ENCODE measurements at regions not wholly inside any gene's neighbourhood (a gene's known extent, or its start where the extent isn't known, plus 50 kb on each side); places are given as distances from the start of the nearest gene placed in this dataset.

DNA sequence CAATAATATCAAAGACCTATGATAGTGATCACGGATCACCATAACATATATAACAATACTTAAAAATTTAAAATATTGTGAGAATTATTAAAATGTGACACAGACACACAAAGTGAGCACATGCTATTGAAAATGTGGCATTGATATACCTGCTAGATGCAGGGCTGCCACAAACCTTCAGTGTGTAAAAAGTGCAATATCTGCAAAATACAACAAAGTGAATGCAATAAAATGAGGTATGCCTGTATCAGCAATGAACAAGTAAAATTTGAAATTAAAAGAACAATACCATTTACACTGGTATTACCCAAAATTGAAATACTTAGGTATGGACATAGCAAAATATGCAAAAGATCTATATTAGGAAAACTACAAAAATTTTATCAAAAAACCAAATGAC lies 1217.8 kb upstream of the PCDH20 start:
- DNase-seq (ENCODE audit: low spot score) = no peak

DNA sequence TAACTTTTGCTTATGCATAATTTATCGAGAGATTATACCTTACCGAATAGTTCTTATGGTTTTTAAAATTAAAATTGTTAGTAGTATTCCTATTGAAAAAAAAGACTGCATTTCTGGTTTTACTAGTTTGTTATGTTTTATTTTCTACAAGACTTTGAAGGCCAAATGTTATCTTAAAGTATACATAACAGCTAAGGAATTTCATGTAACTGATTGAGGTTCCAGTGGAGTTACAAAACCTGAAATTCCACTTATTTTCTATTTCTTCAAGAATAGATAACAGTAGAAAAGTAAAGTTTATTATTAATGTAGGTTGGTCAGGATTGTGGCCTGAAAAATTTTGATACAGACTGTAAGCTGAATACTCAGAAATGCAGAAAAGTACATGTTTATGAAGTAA lies 1216.0 kb upstream of the PCDH20 start:
- DNase-seq (ENCODE audit: low spot score) = no peak

DNA sequence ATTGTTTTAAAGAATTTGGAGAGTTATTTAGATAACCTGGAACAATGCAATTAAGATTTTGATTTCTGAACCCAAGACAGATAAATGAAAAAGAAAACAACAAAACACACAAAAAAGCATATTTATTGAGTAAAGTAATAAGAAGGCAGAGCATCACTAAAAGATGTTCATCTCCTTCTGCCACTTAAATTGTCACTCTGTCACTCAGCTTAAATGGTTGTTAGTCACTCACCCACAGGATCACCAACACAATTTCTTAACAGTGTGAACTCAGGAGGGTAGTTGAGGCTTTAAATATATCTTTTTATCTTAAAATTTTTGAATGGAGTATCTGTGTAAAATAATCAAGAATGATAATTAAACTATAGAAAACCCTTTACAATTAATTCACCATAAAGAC lies 1215.5 kb upstream of the PCDH20 start:
- DNase-seq (ENCODE audit: low spot score) = no peak

DNA sequence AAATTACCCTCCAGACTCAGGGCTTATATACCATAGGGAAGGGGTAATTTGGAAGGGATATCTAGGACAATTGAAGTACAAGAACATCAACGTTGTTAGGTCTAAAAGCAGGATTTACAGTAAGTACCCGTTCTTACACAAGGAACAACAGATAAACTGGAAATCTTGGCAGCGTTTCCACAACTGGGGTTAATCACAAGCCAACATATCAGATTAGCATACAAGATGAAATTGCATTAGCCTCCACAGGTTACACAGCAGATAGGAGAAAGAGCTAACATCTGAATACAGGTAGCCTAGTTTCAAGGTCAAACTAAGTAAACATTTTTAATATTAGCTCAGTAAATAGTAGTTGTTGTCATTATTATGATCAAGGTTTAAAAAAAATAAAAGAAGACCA lies 1214.0 kb upstream of the PCDH20 start:
- no peak for DNase-seq (ENCODE audit: low spot score)

DNA sequence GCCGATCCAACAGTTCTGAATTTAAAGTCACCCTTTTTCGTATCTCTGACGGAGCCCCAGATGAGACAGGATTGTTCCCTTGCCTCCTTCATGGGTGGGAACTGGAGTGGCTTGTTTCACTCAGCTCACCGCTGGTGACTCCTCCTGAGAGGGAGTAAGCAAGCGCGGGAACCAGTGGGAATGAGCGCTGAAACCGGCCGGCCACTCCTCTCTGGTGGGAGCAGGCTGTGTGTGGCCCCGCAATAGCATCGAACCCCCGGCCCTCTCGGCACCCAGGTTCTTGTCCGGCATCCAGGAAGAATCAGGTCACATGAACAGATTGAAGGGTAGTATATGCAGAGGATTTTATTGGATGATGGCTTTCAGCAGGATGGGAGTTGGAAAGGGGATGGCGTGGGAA lies 1211.6 kb upstream of the PCDH20 start:
- no peak for DNase-seq (ENCODE audit: low spot score)

DNA sequence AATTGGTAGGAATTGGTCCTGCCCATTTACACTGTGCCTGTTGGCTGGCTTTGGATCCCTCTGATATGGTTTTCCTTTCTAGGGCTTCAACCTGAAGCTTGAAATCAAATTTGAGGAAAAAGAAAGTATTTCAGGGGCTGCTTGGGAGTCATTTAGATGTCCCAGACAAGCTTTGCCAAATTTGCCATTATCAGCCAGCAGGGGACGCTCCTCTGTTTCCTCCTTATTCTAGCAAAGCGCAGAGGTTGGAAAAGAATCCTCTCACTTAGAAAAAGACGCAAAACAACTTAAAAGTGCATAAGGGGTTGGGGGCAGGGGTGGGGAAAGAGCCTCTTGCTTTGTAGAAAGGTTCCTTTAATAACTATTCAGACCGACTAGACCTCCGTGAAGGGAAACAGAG lies 1211.1 kb upstream of the PCDH20 start:
- no peak for DNase-seq (ENCODE audit: low spot score)

DNA sequence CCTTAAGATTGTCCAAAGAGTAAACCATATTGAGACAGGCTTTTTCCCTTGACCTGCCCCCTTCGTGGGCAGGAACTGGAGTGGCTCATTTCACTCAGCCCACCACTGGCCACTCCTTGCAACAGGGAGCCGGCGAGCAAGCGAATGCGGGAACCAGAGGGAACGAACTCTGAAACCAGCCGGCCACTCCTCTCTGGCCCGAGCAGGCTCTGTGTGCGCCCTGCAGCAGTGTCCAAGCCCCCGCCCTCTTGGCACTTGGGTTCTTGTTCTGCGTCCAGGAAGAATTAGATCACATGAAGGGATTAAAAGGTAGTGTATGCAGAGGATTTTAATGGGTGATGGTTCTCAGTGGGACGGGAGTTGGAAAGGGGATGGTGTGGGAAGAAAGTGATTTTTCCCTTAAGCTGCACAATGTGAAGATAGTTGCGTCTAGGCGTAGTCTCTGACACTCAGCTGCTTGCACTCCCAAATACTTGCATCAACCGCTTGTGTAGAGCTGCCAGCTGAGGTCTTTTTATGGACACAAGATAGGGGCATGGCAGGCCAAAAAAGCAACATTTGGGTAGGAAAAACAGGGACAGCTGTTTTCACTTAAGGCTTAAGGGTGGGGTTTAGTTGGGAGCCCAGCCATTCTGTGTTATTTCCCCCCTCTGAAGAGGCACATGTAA lies 1209.7 kb upstream of the PCDH20 start:
- no peak for DNase-seq (ENCODE audit: low spot score)

DNA sequence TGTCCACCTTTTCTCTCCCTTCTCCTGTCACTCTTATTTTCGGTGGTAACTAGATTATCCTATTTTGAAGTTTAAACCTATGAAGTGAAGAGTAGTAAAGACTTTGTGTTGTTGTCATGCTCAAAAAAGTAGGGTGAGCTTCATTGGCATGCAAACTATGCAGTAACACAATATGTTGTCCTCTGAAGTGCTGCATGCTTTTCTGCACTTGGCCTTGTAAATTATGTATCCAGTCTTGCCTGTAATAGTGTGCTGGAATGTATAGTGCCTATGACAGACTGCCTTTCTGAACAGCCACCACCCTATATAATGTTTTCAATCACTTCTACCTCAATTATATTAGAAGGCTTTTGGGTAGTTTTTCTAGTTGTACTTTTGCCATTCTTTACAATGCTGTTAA lies 1198.2 kb upstream of the PCDH20 start:
- no peak for DNase-seq (ENCODE audit: low spot score)

DNA sequence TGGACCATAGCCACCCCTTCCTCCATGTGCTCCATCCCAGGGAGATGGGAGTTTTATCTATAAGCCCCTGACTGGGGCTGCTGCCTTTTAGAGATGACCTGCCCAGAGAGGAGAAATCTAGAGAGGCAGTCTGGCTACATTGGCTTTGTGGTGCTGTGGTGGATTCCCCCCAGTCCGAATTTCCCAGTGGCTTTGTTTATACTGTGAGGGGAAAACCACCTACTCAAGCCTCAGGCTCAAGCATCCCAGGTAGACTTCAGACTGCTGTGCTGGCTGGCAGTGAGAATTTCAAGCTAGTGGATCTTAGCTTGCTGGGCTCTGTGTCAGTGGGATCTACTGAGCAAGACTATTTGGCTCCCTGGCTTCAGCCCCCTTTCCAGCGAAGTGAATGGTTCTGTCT lies 1195.7 kb upstream of the PCDH20 start:
- DNase-seq (ENCODE audit: low spot score) = no peak

DNA sequence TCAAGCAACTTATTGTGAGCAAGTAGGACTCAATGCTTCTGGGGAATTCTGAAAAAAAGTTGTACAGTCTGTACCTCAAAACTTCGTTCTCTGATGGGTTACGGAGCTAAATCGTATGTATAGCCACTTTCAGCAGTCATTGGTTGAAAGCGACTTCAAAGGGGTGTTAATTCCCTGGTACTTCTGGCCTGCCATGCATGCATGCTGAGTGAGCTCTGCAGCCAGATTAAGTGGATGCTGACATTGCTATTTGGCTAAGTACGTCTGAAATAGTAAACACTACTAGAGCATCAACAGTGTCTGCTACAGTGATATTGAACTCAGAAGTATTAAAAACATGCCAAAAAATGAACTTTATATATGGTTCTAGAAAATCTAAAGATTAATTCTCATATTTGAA lies 1183.1 kb upstream of the PCDH20 start:
- no peak for DNase-seq (ENCODE audit: low spot score)

DNA sequence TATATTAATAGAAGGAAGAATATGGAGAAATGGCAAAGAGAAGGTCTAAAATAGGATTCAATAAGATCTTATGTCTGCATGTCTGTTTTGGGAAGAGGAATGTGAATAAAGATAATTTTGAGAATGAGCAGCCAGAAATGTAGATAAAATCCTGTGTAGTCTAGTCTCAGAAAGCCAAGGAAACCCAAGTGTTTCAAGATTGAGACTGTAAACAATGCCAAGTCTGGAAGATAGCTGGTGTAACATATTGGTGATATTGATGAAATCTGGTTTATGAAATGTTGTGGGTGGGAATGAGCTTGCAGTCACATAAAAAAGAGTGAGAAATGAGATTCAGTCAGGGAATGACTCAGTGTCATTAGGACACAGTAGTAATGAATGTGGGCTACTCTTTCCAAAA lies 1180.3 kb upstream of the PCDH20 start:
- DNase-seq (ENCODE audit: low spot score) = no peak

DNA sequence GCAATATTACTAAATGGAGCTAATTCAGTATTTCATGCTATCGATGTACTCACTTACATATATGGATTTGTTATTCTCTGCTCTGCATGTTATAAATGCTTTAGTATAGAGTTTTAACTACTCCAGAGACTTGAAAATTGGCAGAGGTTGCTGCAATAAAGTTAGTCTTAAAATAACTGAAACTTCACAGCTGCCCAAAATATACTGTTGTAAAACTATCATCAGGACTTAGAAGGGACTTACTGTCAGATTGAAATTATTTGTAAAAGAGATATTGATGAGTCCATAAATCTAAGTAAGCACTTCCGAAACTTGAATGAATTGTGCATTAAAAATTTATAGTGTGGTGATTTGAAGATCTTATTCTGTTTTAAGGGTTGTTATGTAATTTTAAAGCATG lies 1178.2 kb upstream of the PCDH20 start:
- no peak for DNase-seq (ENCODE audit: low spot score)

DNA sequence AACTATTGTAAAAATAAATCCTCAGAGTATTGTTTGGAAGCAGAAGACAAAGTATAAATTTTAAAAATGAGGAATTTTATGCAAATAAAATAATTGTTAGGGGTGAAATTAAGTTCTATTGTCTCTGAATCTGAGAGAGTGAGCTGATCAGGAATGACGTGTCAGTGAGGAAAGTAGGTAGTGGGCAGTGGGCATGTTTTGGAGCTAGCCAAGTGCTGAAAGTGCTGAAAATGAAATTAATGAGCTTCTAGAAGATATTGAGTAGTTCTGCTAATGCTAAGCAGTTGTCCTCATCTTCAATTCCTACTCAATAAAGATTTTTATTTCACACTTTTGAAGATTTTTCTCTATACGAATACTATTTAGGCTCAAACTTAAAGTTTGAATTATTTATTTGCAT lies 1167.8 kb upstream of the PCDH20 start:
- no peak for DNase-seq (ENCODE audit: low spot score)

DNA sequence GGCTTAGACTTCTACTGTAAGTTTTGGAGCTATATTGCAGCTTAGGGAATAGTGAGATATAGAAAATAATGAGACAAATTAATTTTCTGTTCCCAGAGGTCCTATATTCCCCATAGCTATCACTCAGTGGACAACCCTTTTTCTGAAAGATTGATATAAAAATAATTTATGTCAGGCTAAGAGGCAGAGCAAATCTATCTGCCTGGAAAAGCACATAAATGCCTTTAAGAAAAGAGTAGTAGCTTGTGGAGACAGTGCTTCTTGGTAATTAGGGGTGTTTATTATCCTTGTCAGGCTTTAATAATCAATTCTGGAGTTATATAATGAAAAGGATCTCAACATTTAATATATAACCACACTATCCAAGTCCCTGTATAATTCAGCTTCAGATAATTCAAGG lies 1162.8 kb upstream of the PCDH20 start:
- no peak for DNase-seq (ENCODE audit: low spot score)

DNA sequence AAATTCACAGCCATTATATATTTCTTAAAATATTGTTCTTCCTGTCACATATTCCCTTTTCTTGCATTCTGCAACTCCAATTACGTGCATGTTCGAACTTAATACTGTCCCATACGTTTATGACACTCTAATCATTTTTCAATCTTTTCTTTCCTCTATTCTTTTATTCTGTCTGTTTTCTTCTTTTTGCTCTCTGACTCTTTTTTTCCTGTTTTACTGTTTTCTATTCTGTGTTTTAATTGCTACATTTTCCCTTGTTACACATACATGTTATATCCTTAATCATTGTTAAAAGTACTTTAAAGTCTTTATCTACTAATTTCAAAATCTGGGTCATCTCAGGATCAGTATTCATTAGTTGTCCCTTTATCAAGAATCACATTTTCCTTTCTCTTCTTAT lies 1149.1 kb upstream of the PCDH20 start:
- DNase-seq (ENCODE audit: low spot score) = no peak

DNA sequence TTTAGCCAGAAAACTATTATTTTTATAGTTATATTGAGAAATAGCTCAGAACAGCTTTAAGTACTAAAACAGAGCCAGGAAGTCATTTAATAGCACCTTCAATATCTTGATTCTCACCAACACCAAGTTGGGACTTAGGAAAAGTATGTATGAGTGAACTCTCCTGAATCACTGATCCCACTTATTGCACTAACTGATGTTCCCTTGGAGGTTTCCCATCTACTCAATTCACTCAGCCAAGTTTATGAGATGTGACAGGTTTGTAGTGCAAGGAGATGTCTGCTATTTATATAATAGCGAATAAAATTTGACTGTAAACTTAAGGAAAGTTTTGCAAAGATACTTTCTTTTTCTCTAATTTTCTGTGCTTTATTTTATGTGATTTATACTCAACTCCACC lies 1147.6 kb upstream of the PCDH20 start:
- DNase-seq (ENCODE audit: low spot score) = no peak

DNA sequence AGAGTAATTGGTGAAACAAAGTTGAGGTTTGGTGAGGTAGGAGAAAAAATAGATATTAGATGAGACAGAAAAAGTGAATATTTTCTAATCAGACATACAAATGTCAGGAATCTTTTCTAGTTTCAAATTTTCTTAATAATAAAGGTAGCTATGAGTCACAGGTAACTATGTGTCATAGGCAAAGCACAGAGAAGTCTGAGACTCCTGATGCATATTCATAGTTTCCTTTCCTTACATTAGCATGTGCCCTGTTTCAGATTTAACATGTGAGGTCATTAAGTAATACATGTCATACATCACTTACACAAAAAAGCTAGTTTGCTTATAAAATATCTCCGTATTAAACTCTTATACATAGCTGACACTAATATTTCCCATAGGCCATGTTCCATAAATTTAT lies 1141.3 kb upstream of the PCDH20 start:
- no peak for DNase-seq (ENCODE audit: low spot score)

DNA sequence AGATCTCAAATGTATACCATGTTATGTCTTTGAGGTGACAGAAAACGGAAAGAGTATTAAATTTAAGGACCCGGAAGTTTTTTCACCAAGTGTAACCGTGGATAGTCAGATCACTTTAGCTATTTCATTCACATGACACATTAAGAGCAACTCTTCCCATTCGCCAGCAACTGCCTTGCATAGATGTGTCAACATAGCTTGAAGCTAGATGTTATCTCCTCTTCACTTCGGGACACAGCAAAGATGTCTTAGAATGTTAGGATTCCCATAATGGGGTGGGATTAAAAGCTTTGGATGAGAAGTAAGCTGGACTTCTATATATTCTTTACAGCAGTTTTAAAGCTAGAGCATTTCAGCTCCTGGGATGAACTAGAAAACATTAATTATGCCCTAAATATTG lies 1135.9 kb upstream of the PCDH20 start:
- DNase-seq (ENCODE audit: low spot score) = no peak

DNA sequence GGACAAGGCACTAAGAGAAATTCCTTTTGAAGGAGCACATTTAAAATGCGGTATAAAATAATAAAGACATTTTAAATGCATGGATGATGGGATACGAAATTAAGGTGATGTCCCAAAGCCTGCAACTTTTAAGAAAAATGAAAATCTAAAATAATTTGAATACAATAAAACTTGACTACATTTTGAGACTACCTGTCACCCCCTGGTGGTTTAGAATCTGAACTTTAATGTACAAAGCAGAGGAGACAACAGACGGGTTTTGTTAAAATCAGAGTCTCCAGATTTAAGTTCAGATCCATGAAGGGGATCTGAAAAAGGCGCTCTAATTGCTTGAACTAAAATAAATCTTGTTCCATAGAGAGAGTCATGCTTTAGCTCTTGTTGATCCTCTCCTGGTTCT lies 1129.3 kb upstream of the PCDH20 start:
- DNase-seq (ENCODE audit: low spot score) = no peak

DNA sequence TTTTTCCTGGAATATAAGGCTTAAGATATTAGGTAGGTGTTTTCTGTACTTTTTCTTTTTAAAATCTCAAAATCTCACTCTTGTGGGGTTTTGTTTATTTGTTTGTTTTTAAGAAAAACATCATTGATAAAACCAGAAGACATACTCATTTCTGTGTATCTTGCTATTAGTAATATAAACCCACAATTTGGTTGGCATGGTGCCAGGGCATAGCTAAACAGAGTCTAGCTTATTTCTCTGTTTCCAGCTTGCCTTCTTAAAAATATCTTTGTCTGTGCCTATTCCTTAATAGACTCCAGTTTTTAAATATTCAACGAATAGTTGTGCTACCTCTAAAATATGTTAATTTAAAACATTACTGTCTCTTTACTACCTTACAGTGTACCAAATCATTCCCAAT lies 1121.9 kb upstream of the PCDH20 start:
- no peak for DNase-seq (ENCODE audit: low spot score)

DNA sequence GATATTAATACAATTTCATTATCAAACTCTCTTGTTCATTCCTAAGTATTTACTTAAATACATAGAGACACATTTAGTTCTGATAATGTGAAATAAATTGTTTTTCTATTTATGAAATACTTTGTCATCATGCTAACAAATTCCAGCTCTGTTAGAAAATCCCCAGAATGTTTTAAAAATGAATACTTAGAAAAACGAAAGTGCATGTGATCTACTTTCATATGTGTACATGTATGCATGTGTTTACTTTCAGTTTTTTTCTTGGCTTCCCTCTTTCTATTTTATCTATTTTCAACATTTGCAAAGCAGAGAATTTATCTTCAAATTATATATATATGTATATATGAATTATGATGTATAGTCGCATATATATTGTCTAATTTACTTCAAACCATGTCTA lies 1110.0 kb upstream of the PCDH20 start:
- DNase-seq (ENCODE audit: low spot score) = no peak

DNA sequence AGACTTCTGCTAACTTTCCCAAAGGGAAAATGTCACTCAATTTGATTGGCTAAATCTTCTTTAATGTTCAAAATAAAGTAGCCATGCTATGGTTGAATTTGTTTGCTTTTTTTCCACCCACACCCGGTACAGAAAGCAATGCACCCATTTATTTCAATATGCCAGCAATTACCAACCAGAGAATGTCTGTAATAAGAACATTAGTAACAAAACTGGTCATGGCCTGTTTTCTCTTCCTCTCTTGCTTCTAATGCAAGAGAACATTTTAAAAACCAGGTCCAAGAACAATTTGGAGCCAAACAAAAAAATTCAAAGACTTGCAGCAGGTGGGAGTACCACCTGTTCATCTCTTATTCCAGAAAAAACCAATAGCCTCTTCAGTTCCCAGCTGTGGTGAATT lies 1108.8 kb upstream of the PCDH20 start:
- no peak for DNase-seq (ENCODE audit: low spot score)

DNA sequence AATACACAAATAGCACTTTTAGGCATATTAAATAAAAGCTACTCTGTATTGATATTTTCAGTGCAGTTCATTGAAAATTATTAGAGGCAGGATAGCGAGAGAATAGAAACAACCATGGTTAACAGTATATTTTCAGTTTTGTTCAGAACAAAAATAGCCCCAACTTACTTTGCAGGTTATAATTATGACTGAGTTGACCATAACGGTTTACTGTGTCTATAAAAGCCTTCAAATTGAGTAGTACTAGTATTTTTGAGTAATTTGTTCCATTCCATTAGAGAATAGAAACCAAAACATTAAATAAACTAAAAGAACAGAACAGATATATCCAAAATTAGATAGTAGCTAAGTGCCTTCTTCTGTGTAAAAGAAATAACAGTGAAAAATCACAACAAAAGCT lies 1108.4 kb upstream of the PCDH20 start:
- DNase-seq (ENCODE audit: low spot score) = no peak

All from mesenteric fat pad (tissue), 1 donor.